ENCODE measurements at regions not wholly inside any gene's neighbourhood (a gene's known extent, or its start where the extent isn't known, plus 50 kb on each side); places are given as distances from the start of the nearest gene placed in this dataset.

DNA sequence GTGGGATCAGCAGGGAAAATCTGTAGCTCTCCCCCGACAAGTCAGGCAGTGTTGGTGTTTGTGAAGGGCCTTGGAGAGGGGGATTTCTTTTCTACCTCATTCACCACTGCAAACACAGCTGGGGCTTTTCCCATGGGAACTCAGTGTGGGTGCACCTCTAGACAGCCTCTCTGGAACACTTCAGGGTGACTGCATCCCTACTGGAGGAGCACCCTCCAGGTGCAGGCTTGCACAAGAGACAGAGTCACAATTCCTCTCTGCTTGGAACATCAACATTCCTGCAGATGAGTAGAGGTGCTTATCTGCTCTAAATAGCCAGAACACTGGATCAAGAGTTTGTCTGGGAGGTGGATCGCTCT lies 72.7 kb upstream of the AKAP13 start:
- no peak for DNase-seq (ENCODE audit: low read depth in 2 of 2)

DNA sequence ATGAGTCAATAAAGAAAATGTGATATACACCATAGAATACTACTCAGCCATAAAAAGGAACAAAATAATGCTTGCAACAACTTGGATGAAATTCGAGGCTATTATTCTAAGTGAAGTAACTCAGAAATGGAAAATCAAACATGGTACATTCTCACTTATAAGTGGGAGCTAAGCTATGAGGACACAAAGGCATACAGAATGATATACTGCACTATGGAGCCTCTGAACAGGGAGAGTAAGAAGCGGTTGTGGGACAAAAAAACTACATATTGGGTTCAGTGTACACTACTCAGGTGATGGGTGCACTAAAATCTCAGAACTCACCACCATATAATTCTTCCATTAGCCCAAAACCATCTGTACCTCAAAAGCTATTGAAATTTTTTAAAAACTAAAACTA lies 68.8 kb upstream of the AKAP13 start:
- DNase-seq (ENCODE audit: low read depth in 2 of 2), result no peak

DNA sequence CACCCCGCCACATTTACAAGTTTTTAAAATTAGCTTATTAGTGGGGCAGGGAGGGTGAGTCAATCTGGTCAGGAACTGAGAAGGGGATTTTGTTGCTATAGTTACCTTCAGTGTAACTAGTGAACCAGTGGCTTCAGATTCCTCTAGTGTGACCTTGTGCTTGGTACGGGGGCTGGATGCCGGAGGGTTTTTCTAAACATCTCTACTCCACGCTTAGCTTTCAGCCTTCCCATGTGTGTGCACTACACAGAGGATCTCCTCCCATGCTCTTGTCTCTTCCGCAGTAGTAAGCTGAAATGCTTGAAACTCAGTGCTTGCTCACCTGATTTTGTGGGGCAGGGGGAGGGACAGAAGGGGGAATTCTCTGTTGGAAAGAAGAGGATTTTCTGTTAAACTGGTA lies 67.9 kb upstream of the AKAP13 start:
- DNase-seq (ENCODE audit: low read depth in 2 of 2), result no peak

GRCh38 chr15:85312929-85313331 lies 67.5 kb upstream of the AKAP13 start:
- DNase-seq (ENCODE audit: low read depth in 2 of 2), result no peak

DNA sequence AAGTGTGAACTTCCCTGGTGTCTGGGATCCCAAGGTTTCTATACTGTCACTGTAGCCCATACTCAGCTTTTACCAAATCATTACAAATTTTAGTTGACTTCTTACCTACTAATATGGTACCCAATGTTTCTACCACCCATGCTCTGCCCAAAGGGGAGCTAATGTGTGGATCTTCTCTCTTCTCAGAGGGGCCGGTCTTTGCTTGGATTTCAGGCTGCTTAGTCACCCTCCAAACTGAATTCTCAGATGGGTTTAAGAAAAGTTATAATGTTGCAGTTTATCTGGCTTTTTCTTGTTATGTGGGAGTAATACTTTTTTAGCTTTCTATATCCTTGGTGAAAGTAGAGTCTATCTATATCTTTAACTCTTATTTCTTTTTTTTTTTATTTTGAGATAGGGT lies 67.1 kb upstream of the AKAP13 start:
- no peak for DNase-seq (ENCODE audit: low read depth in 2 of 2)

- DNase-seq (ENCODE audit: low read depth in 2 of 2), result no peak
Measured at GRCh38 chr15:85314146-85314545, 66.3 kb upstream of the AKAP13 start.

DNA sequence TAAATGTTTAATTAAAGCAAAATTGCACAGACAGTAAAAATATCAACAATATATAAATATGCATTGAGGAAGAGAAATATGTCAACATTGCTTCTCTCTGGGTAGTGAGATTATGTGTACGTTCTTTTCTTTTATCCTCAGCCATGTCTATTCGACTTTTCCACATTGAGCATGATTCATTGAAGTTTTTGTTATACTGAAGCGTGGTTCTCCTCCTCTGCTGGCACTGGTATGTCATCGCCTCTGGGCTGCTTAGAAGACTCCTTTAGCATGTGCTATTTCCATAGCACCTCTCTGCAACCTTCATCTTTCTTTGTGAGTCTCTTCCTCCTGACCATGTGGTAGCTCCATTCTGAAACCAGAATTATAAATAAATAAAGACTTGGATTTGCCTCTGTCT lies 65.8 kb upstream of the AKAP13 start:
- no peak for DNase-seq (ENCODE audit: low read depth in 2 of 2)

DNA sequence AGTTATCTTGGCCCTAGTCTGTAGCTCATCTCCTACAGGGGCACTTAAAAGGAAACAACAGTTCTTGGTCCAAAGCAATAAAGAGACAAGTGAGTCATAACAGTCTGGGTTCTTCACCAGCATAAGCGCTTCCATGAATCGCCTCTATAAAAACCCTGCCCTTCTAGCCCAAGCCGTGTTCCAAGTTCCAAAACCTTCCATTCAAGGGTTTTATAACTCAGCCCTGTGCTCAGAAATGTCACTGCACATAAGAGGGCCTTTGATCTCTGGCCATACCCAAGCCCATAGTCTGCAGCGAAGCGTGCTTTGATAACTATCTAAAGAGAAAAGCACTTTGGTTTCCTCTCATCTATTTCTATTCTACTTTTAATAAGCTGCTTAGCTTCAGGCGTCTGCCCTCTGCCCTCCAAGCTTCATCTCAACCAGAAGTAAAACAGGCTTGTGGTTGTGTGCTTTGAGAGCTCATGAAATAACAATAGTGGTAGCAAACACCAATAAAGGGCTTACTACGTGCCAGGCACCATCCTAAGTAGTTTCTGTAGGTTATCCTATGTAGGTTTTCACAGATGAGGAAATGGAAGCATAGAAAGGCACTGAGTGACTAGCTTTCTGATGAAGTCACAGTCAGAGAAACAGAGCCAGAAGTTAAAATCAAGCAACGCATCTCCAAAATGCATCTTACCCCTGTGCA lies 64.0 kb upstream of the AKAP13 start:
- no peak for DNase-seq (ENCODE audit: low read depth in 2 of 2)

GRCh38 chr15:85318048-85318731 lies 62.2 kb upstream of the AKAP13 start:
- peak; percentile 73 to 78 for DNase-seq (ENCODE audit: low read depth in 2 of 2)

DNA sequence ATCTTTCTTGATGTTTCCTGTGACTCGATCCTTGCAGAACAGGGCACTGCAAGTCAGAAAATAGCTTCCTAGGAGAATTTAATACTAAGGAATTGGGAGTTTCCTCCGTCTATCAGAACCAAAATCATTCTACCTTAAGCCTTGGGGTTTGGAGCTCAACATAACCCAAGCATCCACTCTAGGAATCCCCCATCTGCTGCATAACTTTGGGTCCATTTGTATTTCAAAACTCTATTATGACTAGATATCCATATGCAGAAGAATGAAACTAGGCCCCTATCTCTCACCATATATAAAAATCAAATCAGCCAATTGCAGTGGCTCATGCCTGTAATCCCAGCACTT lies 61.7 kb upstream of the AKAP13 start:
- DNase-seq (ENCODE audit: low read depth in 2 of 2), result no peak

DNA sequence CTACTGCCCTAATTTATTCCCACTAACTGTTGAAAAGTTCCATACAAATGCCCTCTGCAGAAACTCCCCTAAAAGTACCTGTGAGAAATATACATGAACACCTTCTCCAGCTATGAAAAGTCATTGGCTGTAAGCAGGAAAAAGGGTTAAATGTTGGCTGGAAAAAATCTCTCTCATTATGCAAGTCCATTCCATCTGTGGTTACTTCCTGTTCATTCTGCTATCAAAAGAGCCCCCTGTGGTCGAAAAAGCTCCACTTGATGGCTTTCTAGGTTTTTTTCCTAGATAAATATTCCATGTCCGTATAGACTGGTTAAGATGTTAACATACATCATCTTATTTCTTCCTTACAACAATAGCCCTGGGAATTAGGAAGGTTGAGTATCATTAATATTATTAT lies 56.2 kb upstream of the AKAP13 start:
- no peak for DNase-seq (ENCODE audit: low read depth in 2 of 2)

DNA sequence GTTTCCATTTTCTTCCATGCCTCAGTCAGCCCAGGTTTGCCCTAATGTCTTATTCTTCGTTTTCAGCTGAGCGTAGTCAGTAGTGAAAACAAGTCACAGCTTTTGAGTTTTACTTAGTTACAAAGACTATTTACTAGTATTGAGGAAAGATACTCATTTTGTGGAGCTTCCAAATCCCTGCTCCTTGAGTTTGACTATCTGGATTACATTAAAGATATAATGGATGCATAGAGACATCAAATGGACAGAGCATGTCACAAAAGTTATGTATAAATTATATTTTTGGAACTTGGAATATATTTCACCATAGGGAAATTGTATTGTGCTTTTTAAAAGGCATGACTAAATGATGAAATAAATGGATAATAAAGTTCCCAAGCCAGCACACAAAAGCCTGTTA lies 54.6 kb upstream of the AKAP13 start:
- DNase-seq (ENCODE audit: low read depth in 2 of 2), result no peak

- DNase-seq (ENCODE audit: low read depth in 2 of 2), result no peak
Measured at GRCh38 chr15:85326291-85326690, 54.1 kb upstream of the AKAP13 start.

DNA sequence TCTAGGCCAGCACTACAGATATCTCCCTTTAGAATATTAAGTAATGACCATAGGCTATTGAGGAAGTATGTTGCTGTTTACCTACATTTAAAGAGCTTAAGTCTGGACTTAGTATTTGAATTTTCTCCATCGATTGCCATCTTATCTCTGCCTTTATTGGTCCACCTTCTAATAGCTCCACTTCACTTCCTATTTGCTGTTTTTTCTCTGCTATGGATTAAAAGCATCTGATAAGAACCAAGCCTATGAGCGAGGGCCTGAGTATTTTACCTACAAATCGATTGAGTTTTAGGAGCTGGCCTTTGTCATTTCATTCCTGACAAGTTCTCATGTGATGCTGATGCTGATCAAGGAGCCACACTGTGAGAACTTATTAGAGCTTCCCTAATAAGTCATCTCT lies 52.6 kb upstream of the AKAP13 start:
- no peak for DNase-seq (ENCODE audit: low read depth in 2 of 2)

DNA sequence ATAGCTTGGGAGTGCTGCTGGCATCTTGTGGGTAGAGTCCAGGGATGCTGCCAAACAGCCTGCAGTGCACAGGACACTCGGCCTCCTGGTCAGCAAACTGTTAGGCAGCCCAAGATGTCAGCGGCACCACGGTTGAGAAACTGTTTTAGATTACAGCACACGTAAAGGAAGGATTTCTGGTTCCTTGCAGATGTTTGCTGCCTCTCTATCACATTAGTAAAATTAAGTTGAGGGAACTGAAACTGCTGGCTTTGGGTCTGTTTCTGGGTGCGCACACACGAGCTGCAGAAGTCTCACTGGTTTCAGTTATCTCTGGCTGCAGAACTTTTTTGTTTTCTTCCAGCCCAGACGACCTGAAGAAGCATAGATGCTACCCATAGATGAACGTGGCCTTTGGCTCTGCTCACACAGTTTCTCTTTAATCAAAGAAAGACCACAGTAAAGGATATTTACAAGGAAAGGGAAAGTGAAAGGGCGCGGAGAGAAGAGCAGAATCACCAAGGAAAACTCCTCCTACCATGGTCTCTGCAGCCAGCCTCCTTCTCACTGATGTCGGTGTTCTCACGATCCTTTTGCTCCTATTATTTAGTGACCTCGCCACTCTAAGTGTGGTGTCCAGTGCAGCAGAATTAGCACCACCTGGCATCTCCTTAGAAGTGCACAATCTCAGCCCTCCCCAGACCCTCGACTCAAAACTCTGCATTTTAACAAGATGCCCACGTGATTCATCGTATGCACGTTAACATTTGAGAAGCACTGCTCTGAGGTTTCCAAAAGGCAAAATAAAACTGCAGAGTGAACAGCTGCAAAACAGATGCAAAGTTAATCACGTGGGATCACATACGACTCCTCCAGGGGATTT lies 50.6 kb upstream of the AKAP13 start:
- DNase-seq (ENCODE audit: low read depth in 2 of 2), result no peak

Data from fibroblast of skin of left biceps (primary cell).